Panc1 (cell line): ENCODE measurements at regions not wholly inside any gene's neighbourhood (a gene's known extent, or its start where the extent isn't known, plus 50 kb on each side); places are given as distances from the start of the nearest gene placed in this dataset.

Source experiments
- ATAC-seq: fragments of 200-7000 bp; cut with Tn5 transposase; 2 replicates; pipeline ENCODE4 v1.9.1; 2020; ENCODE audit warnings: mild to moderate bottlenecking, moderate library complexity
- BruUV-seq: library from RNA; stranded (reverse); fragments of 400-500 nt; replicated peaks from 2 replicates; lab custom pipeline; 2021; lab: Mats Ljungman, UMichigan
- CTCF ChIA-PET: fragments of 300-600 bp; sonication (Branson Sonifier 250); formaldehyde crosslinking; loops from one replicate; lab custom pipeline; 2022; ENCODE audit warnings: antibody characterized with exemption; lab: Charles Lee
- POLR2A ChIA-PET: fragments of 300-600 bp; sonication (Branson Sonifier 250); formaldehyde crosslinking; loops from one replicate; lab custom pipeline; 2022; ENCODE audit warnings: antibody characterized with exemption; lab: Charles Lee
- DNase-seq: peaks from one replicate; pipeline ENCODE4 v3.0.0-alpha.2; 2010; ENCODE audit warnings: low read depth, low spot score
- H3K27ac ChIP-seq: 2 replicates; pipeline ENCODE4 v1.5.1; 2011; ENCODE audit warnings: mild to moderate bottlenecking, low read length, inconsistent platforms
- H3K27me3 ChIP-seq: fragments of 200-500 bp; sonication (Bioruptor generic); 2 replicates; pipeline ENCODE4 v1.6.0; 2014; ENCODE audit warnings: low read length, inconsistent platforms; ENCODE audit not compliant: control insufficient read depth, insufficient read depth
- H3K36me3 ChIP-seq: fragments of 200-500 bp; sonication (Bioruptor generic); 2 replicates; pipeline ENCODE4 v1.5.1; 2014; ENCODE audit warnings: inconsistent platforms, mild to moderate bottlenecking, low read length, moderate library complexity; ENCODE audit not compliant: control insufficient read depth, insufficient read depth
- H3K4me1 ChIP-seq: 2 replicates; pipeline ENCODE4 v1.5.1; 2011; ENCODE audit warnings: inconsistent platforms, mild to moderate bottlenecking, low read length, moderate library complexity; ENCODE audit not compliant: control insufficient read depth, insufficient read depth
- H3K4me3 ChIP-seq, 2 experiments: 2 replicates each; pipeline ENCODE4 v1.5.1; 2011 to 2012; ENCODE audit warnings: low read depth in 2 of 2, low read length in 2 of 2, mild to moderate bottlenecking in 2 of 2, inconsistent platforms in 1 of 2, moderate library complexity in 1 of 2
- H3K9me3 ChIP-seq: fragments of 200-500 bp; sonication (Bioruptor generic); 2 replicates; pipeline ENCODE4 v1.5.1; 2014; ENCODE audit warnings: low read depth, mild to moderate bottlenecking, inconsistent platforms, low read length, moderate library complexity; ENCODE audit not compliant: control insufficient read depth, insufficient read depth
- POLR2AphosphoS5 ChIP-seq: IDR thresholded peaks from 2 replicates; pipeline ENCODE4 v1.6.1; 2012; ENCODE audit warnings: mild to moderate bottlenecking, low read depth, low read length, moderate library complexity
- SIN3A ChIP-seq: IDR thresholded peaks from 2 replicates; pipeline ENCODE4 v1.6.1; 2012; ENCODE audit warnings: low read depth, mild to moderate bottlenecking, low read length, moderate library complexity, borderline replicate concordance; ENCODE audit not compliant: insufficient read depth
- TCF7L2 ChIP-seq: IDR thresholded peaks from 2 replicates; pipeline ENCODE4 v1.6.1; 2011; ENCODE audit warnings: mild to moderate bottlenecking, low read depth, low read length, inconsistent platforms
- in situ Hi-C: cut with HindIII; loops from 2 replicates; pipeline ENCODE4 v1.10.0; 2016; ENCODE audit warnings: low sequenced_read_pairs, low pct_unique_long_range_greater_than_20kb
- intact Hi-C: fragments of 100-400 bp; cut with micrococcal nuclease; formaldehyde crosslinking; loops from one replicate; pipeline ENCODE4 v1.10.0; 2022; ENCODE audit not compliant: unreplicated experiment
- TF ChIP-seq, protein P1 (sequence below): fragments of 450-650 bp; IDR thresholded peaks from 2 replicates; pipeline ENCODE4 v1.5.1; 2017; ENCODE audit warnings: mild to moderate bottlenecking
- TF ChIP-seq, protein P2 (sequence below), 2 experiments: IDR thresholded peaks; 2 replicates each; pipeline ENCODE4 v1.6.1; 2011 to 2012; ENCODE audit warnings: low read depth in 2 of 2, control low read depth in 1 of 2, low read length in 1 of 2, mild to moderate bottlenecking in 1 of 2, moderate library complexity in 1 of 2; ENCODE audit not compliant: insufficient read depth in 1 of 2

DNA sequence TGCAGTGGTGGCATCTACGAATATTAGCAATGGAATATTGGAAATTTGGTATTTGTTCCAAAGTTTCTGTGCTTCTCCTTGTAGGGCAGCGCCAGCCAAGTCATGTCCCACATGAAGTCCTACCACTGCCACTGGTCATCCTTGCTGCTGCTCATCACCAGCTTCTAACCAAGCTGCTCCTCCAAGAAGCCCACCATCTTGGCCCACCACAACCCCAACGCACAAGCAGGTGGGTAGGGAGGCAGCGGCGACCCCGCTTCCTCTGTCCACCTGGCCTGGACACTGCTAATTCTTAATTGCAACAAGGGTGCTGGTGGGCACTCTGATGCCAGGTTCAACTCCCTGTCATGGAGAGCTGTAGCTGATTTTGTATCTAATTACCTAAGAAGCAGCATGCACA lies 291.2 kb upstream of the LYPLAL1 start:
- POLR2A ChIA-PET: no interaction called here

DNA sequence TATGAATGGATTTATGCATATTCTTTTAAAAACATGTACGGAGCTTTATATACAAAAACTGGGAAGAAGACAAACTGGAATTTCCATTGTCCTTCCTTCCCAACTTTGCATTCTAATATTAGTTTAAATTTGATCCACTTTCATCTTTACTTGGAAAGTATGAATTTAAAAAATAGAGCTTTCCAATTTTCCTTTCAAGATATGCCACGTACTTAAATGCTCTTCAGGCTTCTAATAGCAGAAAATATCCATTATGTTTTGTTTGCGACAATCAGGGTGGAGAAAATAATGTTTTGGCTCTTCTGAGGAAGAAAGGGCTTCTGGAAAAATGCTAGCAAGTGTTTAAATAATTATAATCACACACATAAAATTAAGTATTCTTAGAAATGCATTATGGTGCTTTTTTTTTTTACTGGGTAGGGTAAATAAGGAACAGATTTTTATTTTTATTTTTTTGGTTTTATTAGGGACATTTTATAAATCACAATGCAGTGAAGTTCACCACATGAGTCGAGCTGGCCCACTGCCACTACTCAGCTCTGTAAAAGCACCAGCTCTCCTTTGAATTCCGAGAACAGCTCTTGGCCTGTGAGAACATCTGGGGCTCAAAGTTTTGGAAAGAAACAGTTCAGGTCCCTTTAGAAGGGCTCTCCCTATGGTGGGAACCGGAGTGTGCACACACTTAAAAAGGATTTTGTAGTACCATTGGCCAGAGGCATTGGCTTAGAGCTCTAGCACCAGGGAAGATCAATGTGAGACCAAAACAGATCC lies 287.4 kb upstream of the LYPLAL1 start:
- DNase-seq (no peak), ATAC-seq (no peak)
- Histone ChIP-seq H3K4me1 (no peaks in the 10 kb centered on the region), H3K9me3 (no peaks in the 10 kb centered on the region), H3K27ac (no peak overlapping the region), H3K36me3 (no peaks in the 10 kb centered on the region), H3K27me3 (no peaks in the 10 kb centered on the region), H3K4me3 (no peak overlapping the region)
- BruUV-seq: no TSS peak
- TF ChIP-seq SIN3A (no peak), POLR2AphosphoS5 (no peak), TCF7L2 (no peak)
- TF ChIP-seq, protein P1, sequence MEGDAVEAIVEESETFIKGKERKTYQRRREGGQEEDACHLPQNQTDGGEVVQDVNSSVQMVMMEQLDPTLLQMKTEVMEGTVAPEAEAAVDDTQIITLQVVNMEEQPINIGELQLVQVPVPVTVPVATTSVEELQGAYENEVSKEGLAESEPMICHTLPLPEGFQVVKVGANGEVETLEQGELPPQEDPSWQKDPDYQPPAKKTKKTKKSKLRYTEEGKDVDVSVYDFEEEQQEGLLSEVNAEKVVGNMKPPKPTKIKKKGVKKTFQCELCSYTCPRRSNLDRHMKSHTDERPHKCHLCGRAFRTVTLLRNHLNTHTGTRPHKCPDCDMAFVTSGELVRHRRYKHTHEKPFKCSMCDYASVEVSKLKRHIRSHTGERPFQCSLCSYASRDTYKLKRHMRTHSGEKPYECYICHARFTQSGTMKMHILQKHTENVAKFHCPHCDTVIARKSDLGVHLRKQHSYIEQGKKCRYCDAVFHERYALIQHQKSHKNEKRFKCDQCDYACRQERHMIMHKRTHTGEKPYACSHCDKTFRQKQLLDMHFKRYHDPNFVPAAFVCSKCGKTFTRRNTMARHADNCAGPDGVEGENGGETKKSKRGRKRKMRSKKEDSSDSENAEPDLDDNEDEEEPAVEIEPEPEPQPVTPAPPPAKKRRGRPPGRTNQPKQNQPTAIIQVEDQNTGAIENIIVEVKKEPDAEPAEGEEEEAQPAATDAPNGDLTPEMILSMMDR: no peak
- TF ChIP-seq, protein P2, sequence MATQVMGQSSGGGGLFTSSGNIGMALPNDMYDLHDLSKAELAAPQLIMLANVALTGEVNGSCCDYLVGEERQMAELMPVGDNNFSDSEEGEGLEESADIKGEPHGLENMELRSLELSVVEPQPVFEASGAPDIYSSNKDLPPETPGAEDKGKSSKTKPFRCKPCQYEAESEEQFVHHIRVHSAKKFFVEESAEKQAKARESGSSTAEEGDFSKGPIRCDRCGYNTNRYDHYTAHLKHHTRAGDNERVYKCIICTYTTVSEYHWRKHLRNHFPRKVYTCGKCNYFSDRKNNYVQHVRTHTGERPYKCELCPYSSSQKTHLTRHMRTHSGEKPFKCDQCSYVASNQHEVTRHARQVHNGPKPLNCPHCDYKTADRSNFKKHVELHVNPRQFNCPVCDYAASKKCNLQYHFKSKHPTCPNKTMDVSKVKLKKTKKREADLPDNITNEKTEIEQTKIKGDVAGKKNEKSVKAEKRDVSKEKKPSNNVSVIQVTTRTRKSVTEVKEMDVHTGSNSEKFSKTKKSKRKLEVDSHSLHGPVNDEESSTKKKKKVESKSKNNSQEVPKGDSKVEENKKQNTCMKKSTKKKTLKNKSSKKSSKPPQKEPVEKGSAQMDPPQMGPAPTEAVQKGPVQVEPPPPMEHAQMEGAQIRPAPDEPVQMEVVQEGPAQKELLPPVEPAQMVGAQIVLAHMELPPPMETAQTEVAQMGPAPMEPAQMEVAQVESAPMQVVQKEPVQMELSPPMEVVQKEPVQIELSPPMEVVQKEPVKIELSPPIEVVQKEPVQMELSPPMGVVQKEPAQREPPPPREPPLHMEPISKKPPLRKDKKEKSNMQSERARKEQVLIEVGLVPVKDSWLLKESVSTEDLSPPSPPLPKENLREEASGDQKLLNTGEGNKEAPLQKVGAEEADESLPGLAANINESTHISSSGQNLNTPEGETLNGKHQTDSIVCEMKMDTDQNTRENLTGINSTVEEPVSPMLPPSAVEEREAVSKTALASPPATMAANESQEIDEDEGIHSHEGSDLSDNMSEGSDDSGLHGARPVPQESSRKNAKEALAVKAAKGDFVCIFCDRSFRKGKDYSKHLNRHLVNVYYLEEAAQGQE (IDR thresholded peaks at IDR 0.05; ENCODE audit: insufficient read depth in 1 of 2, low read depth in 2 of 2, low read length in 1 of 2): no peak
- CTCF ChIA-PET: no interaction called here
- intact Hi-C loops (no loop called here), in situ Hi-C loops (no loop called here)
- POLR2A ChIA-PET: no interaction called here

More for the DNA sequence above, 291.2 kb upstream of the LYPLAL1 start:
- TF ChIP-seq, protein P1: no peak
- no peak for TF ChIP-seq POLR2AphosphoS5
- TF ChIP-seq SIN3A: no peak
- Histone ChIP-seq H3K4me3 (no peak overlapping the region), H3K27me3 (no peaks in the 10 kb centered on the region), H3K27ac (no peak overlapping the region), H3K36me3 (no peaks in the 10 kb centered on the region), H3K4me1 (no peaks in the 10 kb centered on the region), H3K9me3 (no peaks in the 10 kb centered on the region)
- in situ Hi-C loops (no loop called here), intact Hi-C loops (no loop called here)
- ATAC-seq (no peak), DNase-seq (no peak)
- CTCF ChIA-PET: no interaction called here
- no TSS peak for BruUV-seq
